ENCODE measurements at regions not wholly inside any gene's neighbourhood (a gene's known extent, or its start where the extent isn't known, plus 50 kb on each side); places are given as distances from the start of the nearest gene placed in this dataset.

GRCh38 chr20:60269573-60270162 lies 311.4 kb downstream of the CDH26 start:
- DNase-seq (ENCODE audit: low read depth, low spot score) = no peak

- DNase-seq (ENCODE audit: low read depth, low spot score) = no peak
Measured at GRCh38 chr20:60270341-60270740, 312.1 kb downstream of the CDH26 start.

GRCh38 chr20:60271597-60271996 lies 313.4 kb downstream of the CDH26 start:
- no peak for DNase-seq (ENCODE audit: low read depth, low spot score)

GRCh38 chr20:60272790-60273189 lies 314.6 kb downstream of the CDH26 start:
- DNase-seq (ENCODE audit: low read depth, low spot score) = no peak

- DNase-seq (ENCODE audit: low read depth, low spot score) = no peak
Measured at GRCh38 chr20:60274717-60275116, 316.5 kb downstream of the CDH26 start.

- no peak for DNase-seq (ENCODE audit: low read depth, low spot score)
Measured at GRCh38 chr20:60281295-60281694, 323.1 kb downstream of the CDH26 start.

- DNase-seq (ENCODE audit: low read depth, low spot score) = no peak
Measured at GRCh38 chr20:60283281-60283680, 325.1 kb downstream of the CDH26 start.

GRCh38 chr20:60286764-60287163 lies 328.5 kb downstream of the CDH26 start:
- DNase-seq (ENCODE audit: low read depth, low spot score) = no peak

GRCh38 chr20:60288945-60289344 lies 330.7 kb downstream of the CDH26 start:
- DNase-seq (ENCODE audit: low read depth, low spot score) = no peak

- DNase-seq (ENCODE audit: low read depth, low spot score) = no peak
Measured at GRCh38 chr20:60292001-60292520, 333.8 kb downstream of the CDH26 start.

- DNase-seq (ENCODE audit: low read depth, low spot score) = no peak
Measured at GRCh38 chr20:60294632-60295031, 336.4 kb downstream of the CDH26 start.

GRCh38 chr20:60295214-60295613 lies 337.0 kb downstream of the CDH26 start:
- DNase-seq (ENCODE audit: low read depth, low spot score) = no peak

- no peak for DNase-seq (ENCODE audit: low read depth, low spot score)
Measured at GRCh38 chr20:60297649-60298048, 339.4 kb downstream of the CDH26 start.

GRCh38 chr20:60298647-60299046 lies 340.4 kb downstream of the CDH26 start:
- DNase-seq (ENCODE audit: low read depth, low spot score) = no peak

- DNase-seq (ENCODE audit: low read depth, low spot score) = no peak
Measured at GRCh38 chr20:60299951-60300350, 341.7 kb downstream of the CDH26 start.

GRCh38 chr20:60300374-60300773 lies 342.2 kb downstream of the CDH26 start:
- no peak for DNase-seq (ENCODE audit: low read depth, low spot score)

GRCh38 chr20:60302875-60303274 lies 344.7 kb downstream of the CDH26 start:
- DNase-seq (ENCODE audit: low read depth, low spot score) = no peak

- DNase-seq (ENCODE audit: low read depth, low spot score) = no peak
Measured at GRCh38 chr20:60304026-60304590, 345.9 kb downstream of the CDH26 start.

GRCh38 chr20:60304931-60305330 lies 346.7 kb downstream of the CDH26 start:
- DNase-seq (ENCODE audit: low read depth, low spot score) = no peak

- DNase-seq (ENCODE audit: low read depth, low spot score) = no peak
Measured at GRCh38 chr20:60306105-60306504, 347.9 kb downstream of the CDH26 start.

- DNase-seq (ENCODE audit: low read depth, low spot score) = no peak
Measured at GRCh38 chr20:60306551-60306950, 348.3 kb downstream of the CDH26 start.

GRCh38 chr20:60310560-60311349 lies 352.5 kb downstream of the CDH26 start:
- DNase-seq (ENCODE audit: low read depth, low spot score) = no peak

GRCh38 chr20:60313191-60313590 lies 355.0 kb downstream of the CDH26 start:
- no peak for DNase-seq (ENCODE audit: low read depth, low spot score)
